HAP-1 (cell line): ENCODE measurements at regions not wholly inside any gene's neighbourhood (a gene's known extent, or its start where the extent isn't known, plus 50 kb on each side); places are given as distances from the start of the nearest gene placed in this dataset.

Experiments
- DNase-seq, 2 experiments: peaks; one replicate each; pipeline ENCODE4 v3.0.0-alpha.2; 2016 to 2020; ENCODE audit warnings: low spot score in 2 of 2
- H3K27me3 ChIP-seq: fragments of 250-450 bp; sonication (Bioruptor Pico); 2 replicates; pipeline ENCODE4 v1.5.1; 2020; ENCODE audit warnings: low read depth, mild to moderate bottlenecking, moderate library complexity
- H3K36me3 ChIP-seq: fragments of 250-450 bp; sonication (Bioruptor Pico); replicated peaks from 2 replicates; pipeline ENCODE4 v1.5.1; 2020; ENCODE audit warnings: mild to moderate bottlenecking
- H3K4me1 ChIP-seq: fragments of 250-450 bp; sonication (Bioruptor Pico); 2 replicates; pipeline ENCODE4 v1.5.1; 2020; ENCODE audit warnings: mild to moderate bottlenecking
- H3K4me3 ChIP-seq: fragments of 250-450 bp; sonication (Bioruptor Pico); 2 replicates; pipeline ENCODE4 v1.5.1; 2020; ENCODE audit warnings: mild to moderate bottlenecking, moderate library complexity
- H3K9me3 ChIP-seq: fragments of 250-450 bp; sonication (Bioruptor Pico); 2 replicates; pipeline ENCODE4 v1.5.1; 2020; ENCODE audit warnings: mild to moderate bottlenecking, moderate library complexity
- in situ Hi-C: fragments of 300-500 bp; cut with MboI; formaldehyde crosslinking; loops from 3 replicates; pipeline ENCODE4 v1.14.3; 2020; ENCODE audit warnings: low sequenced_read_pairs, inconsistent platforms, mixed read lengths

DNA sequence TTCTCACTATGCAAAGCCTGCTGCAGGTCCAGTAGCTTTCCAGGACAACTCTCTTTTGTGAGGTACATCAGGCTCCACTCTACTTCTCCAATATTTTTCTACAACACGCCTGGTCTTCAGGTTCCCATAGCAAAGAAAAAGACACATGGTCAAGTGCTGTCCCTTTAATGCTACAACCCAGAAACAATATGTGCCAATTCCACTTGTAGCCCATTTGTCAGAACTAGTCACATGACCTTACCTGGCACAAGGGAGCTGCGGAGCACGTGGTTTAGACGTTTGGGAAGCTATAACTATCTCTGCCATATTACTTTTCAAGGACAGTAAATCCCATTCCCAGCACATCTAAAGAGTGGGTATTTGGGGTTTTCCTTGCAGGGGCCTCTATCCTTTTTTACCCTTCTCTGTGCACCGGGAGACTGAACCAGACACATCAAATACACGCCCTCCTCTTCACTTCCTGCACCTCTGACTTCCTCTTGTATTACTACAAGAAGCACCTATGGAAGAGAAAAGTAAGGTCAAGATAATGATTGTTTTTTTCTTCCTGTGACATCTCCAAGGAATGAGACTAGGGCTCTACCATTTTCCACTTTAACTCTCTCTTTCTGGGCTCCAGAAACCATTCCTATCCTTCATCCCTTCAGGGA lies 237.6 kb downstream of the ETS1 start:
- Histone ChIP-seq H3K4me3 (no peak overlapping the region), H3K4me1 (no peaks in the 10 kb centered on the region), H3K27me3 (peaks cover 5% of the 10 kb centered on the region; the same call in 1 of the 2 replicates), H3K36me3 (no peaks in the 10 kb centered on the region), H3K9me3 (no peaks in the 10 kb centered on the region)
- no peak for DNase-seq
- in situ Hi-C loops, result no loop called here

DNA sequence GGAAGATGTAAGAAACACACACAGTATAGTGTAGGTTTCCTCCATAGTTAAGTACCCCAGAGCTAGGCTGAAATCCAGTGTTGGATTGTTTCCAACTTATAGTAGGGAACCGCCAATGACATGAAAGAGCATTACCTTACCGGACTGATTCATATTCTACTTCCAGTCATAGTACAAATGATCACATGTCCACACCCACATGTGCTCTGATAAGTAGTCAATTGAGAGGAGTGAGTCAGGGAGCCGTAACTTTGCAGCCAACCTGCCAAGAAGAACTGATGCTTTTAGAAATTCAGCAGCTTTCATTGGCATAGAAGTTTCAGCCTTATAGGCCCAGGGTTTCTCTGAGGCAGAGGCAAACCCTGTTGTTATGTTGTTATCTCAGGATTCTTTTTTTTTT lies 240.6 kb downstream of the ETS1 start:
- Histone ChIP-seq H3K4me3 (no peak overlapping the region), H3K36me3 (no peaks in the 10 kb centered on the region), H3K4me1 (no peaks in the 10 kb centered on the region), H3K9me3 (no peaks in the 10 kb centered on the region), H3K27me3 (no peaks in the 10 kb centered on the region; the same call in 1 of the 2 replicates)
- no peak for DNase-seq
- in situ Hi-C loops, result no loop called here

DNA sequence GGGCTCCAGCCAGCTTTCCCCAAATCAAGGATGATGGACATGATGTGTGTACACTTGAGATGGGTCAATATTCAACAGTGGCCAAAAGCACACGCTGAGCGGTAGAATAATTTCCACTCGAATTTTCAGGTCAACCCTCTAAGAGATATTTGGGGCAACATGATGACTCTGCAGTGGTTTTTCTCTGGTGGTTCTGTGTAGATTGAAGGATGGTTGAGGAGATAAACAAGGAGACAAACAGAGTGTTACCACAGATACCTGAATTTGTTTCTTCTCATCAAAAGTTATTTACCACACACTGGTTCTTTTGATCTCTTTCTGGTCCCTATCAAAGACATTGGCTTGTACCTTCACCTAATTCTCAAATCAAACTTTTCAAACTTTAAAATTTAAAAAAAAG lies 242.0 kb downstream of the ETS1 start:
- DNase-seq, result no peak
- in situ Hi-C loops, result no loop called here
- H3K4me1 ChIP-seq, result no peaks in the 10 kb centered on the region
- H3K27me3 ChIP-seq, result no peaks in the 10 kb centered on the region; the same call in 1 of the 2 replicates
- H3K9me3 ChIP-seq, result no peaks in the 10 kb centered on the region
- no peak overlapping the region for H3K4me3 ChIP-seq
- no peaks in the 10 kb centered on the region for H3K36me3 ChIP-seq

DNA sequence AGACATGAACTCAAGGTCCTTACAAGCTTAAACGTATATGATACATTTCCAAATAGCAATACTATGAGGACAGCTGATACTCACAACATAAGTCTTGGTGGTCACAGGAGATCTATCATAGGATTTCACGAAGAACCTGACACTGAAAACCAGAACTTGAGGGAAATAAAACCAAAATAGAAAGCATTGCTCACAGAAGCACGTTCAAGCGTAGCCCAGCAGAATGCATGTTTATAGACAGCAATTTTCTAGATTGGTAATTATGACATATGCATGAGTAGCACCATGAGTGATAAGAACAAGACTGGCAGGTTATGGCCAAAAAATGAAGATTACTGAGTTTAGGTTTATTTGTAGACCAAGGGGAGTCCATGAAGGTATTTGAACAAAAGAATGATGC lies 243.5 kb downstream of the ETS1 start:
- no peak for DNase-seq
- Histone ChIP-seq H3K27me3 (no peaks in the 10 kb centered on the region; the same call in 1 of the 2 replicates), H3K4me1 (no peaks in the 10 kb centered on the region), H3K4me3 (no peak overlapping the region), H3K36me3 (no peaks in the 10 kb centered on the region), H3K9me3 (no peaks in the 10 kb centered on the region)
- in situ Hi-C loops, result no loop called here

DNA sequence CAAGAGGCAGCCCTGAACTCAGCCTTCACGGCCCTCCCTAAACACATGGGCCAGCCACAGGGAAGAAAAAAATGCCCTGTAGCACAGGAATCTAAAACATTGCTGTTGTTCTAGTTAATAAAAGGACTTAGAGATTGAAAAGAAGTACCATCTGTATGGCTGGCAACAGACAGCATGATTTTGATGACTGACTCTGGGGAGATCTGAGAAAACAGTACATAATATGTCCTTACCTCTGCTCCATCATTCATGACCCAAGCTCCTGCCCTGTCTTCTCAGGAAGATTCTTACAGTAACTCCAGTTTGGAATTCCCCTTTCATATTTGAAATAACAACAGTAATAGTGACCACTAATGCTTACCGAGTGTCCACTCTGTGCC lies 244.2 kb downstream of the ETS1 start:
- DNase-seq, result no peak
- Histone ChIP-seq H3K27me3 (no peaks in the 10 kb centered on the region; the same call in 1 of the 2 replicates), H3K4me1 (no peaks in the 10 kb centered on the region), H3K4me3 (no peak overlapping the region), H3K9me3 (no peaks in the 10 kb centered on the region), H3K36me3 (no peaks in the 10 kb centered on the region)
- in situ Hi-C loops, result no loop called here

DNA sequence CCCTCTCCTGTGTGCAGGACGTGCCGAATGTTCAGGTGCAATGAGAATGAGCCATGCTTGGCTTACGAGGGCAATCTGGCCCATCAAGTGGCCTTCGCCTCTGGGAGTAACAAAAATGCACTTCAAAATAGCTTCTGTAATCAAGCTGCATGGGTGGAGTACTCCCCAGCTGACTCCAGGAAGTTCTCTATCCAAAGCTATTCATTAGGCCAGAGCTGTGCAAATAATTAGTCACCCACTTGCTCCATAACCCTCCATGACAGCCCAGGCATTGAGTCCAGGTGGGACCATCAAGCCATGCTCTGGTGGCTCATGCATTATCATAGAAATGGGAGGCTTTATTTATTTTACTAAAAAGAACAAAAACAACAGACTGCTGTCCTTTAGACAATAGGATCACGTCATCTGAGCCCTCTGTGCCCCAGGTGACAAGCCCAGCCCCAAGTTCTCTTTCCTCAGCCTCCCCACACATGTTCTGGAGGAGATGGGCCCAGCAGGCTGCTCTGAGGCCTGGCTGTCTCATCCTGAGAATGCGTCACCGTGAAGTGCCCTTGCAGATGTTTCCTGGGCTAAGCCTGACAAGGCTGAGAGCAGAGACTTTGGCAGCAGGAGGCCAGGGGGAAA lies 244.7 kb downstream of the ETS1 start:
- no peaks in the 10 kb centered on the region for H3K9me3 ChIP-seq
- H3K4me1 ChIP-seq, result no peaks in the 10 kb centered on the region
- no peaks in the 10 kb centered on the region; the same call in 1 of the 2 replicates for H3K27me3 ChIP-seq
- no peak overlapping the region for H3K4me3 ChIP-seq
- in situ Hi-C loops, result no loop called here
- no peaks in the 10 kb centered on the region for H3K36me3 ChIP-seq
- no peak for DNase-seq

DNA sequence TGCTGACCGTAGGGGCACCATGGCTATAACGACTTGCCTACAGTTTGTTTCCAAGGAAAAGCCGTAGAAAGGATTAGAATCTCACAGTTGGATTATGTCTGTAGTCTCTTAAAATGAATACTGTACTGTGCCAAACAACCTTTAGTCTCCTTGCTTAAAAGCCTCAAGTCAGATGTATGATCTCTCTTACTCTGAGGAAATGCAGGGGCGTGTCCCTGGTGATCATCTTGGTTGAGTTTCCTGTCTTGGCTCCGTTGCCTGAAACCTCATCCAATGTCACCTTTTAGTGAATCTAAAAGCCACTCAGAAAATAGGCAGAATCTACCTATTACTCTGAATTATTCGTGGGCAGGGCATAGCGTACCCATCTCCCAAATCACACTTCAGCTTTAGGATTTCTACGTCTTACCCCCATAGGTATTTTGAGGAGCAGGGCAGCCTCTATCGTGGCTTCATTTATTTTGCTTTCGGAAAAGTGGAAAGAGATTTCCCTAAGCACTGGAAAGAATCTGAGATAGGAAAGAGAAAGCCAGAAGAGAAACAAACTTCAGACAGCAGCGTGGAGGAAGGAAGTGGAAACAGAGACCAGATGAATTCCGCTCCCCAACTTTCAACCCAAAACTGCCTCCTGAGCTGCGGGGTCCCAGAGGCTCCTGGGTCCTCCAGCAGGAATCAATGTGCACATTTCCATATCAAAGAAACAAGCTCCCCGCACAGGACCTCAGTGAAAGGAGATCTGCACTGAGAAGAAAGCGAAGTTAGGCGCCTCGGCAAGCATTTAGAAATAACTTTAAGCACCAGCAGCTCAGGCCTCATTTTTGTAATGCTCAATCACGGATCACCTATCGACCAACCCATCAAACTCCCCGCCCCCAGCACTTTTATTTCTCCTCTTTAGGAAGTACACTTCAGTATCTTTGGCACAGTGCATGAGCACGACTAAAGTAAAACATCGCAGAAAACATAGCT lies 245.8 kb downstream of the ETS1 start:
- in situ Hi-C loops, result no loop called here
- H3K4me1 ChIP-seq, result no peaks in the 10 kb centered on the region
- H3K4me3 ChIP-seq, result no peak overlapping the region
- DNase-seq, result no peak
- H3K9me3 ChIP-seq, result no peaks in the 10 kb centered on the region
- no peaks in the 10 kb centered on the region; the same call in 1 of the 2 replicates for H3K27me3 ChIP-seq
- H3K36me3 ChIP-seq, result no peaks in the 10 kb centered on the region

DNA sequence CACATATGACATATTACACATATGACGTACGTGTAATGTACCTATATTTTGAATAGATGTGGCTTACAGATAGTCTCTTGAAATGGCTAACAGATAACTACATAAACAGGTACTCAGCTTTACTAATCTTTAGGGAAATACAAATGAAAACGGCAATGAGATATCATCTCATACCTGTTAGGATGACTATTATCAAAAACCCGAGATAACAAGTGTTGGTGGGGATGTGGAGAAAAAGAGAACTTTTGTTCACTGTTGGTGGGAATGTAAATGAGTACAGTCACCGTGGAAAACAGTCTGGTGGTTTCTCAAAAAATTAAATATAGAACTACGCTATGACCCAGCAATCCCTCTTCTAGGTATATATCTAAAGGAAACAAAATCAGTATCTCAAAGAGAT lies 247.6 kb downstream of the ETS1 start:
- Histone ChIP-seq H3K27me3 (no peaks in the 10 kb centered on the region; the same call in 1 of the 2 replicates), H3K4me1 (no peaks in the 10 kb centered on the region), H3K4me3 (no peak overlapping the region), H3K36me3 (no peaks in the 10 kb centered on the region), H3K9me3 (no peaks in the 10 kb centered on the region)
- DNase-seq, result no peak
- in situ Hi-C loops, result no loop called here

DNA sequence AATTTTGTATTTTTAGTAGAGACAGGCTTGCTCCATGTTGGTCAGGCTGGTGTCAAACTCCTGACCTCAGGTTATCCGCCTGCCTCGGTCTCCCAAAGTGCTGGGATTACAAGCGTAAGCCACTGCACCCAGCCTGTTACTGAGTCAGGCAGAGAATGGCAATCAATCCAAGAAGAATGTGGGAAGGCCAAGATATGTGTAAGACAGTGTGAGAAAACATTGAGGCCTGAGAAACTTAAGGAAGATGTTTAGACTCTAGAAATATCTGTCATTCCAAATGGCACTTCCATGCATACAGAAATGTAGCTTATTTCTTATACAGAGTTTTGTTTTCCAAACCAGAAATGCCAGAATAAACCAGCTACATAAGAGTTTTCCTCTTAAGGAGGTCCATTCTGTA lies 248.5 kb downstream of the ETS1 start:
- no peak overlapping the region for H3K4me3 ChIP-seq
- no peak for DNase-seq
- in situ Hi-C loops, result no loop called here
- H3K36me3 ChIP-seq, result no peaks in the 10 kb centered on the region
- H3K27me3 ChIP-seq, result no peaks in the 10 kb centered on the region; the same call in 1 of the 2 replicates
- H3K9me3 ChIP-seq, result no peaks in the 10 kb centered on the region
- no peaks in the 10 kb centered on the region for H3K4me1 ChIP-seq

DNA sequence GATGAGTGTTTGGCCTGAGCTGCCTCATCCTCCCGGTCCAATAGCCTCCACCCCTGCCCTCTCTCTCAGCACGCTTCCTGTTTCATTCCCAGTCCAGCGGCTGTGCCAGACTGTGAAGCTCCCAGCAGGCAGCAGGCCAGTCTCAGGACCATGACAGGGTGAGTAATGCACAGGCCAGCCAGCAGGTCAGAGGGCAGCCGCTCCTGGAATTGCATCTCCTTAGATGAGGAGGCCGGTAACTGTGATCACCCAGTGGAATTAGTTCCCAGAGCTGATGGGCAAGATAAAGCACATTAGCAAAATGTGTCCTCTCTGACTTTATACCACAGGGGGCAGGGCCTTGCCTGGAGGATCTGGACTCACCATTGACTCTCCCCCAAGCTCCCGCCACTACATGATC lies 251.2 kb downstream of the ETS1 start:
- in situ Hi-C loops, result no loop called here
- H3K4me1 ChIP-seq, result no peaks in the 10 kb centered on the region
- H3K27me3 ChIP-seq, result no peaks in the 10 kb centered on the region
- no peak overlapping the region for H3K4me3 ChIP-seq
- no peaks in the 10 kb centered on the region for H3K36me3 ChIP-seq
- H3K9me3 ChIP-seq, result no peaks in the 10 kb centered on the region
- DNase-seq, result no peak

DNA sequence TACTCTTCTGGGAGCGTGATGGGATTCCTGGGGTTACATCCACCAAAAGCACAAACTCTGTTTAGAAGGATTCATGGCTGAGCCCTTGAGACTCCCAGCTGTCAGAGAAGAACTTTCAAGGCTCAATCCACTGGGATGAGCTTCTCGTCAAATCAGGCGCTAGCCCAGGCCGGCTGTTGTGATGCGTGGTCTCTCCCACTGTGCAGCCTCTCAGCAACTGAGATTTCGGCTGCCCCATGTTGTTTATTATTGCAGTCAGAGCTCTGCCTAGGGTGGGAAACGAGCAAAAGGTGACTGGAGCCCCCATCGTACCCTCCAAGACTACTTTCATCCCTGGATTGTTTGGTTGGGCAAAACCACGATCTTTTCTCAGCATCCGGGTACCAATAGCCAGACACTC lies 251.6 kb downstream of the ETS1 start:
- no peak overlapping the region for H3K4me3 ChIP-seq
- in situ Hi-C loops, result no loop called here
- no peaks in the 10 kb centered on the region for H3K27me3 ChIP-seq
- DNase-seq, result no peak
- no peaks in the 10 kb centered on the region for H3K9me3 ChIP-seq
- no peaks in the 10 kb centered on the region for H3K4me1 ChIP-seq
- H3K36me3 ChIP-seq, result no peaks in the 10 kb centered on the region

DNA sequence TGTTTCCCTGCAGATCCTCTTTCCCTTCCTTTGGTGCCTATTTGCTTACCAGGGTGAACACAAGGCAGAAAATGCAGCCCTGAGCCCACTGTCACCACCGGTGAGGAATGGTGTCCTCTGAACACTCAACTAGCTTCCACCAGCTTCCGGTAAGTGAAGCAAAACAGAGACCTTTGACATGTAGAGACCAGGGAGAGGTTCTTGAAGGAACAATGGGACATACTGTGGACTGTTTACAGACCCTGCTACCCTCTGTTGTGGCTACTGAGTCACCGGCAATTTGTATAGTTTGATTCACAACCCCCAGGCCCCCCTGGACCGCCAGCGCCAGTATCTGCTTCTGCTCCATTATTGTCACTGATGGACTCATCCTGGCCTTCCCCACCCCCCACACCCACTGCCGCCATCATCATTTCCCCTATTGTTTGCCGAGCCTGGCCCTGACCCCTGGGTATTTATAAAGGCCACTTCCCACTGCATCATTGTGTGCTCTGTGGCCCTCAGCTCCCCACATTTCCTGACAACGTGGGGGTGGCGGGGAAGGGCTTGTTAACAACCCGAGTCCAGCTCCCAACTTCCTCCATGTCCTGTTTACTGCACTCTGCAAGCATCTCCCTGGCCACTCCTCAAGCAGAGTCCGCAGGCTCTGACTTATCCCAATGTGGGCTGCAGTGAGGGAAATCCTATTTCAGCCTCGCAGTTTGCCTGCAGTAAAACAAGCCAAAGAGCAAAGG lies 252.9 kb downstream of the ETS1 start:
- no peaks in the 10 kb centered on the region for H3K36me3 ChIP-seq
- H3K4me3 ChIP-seq, result no peak overlapping the region
- in situ Hi-C loops, result no loop called here
- no peak for DNase-seq
- no peaks in the 10 kb centered on the region for H3K9me3 ChIP-seq
- no peaks in the 10 kb centered on the region for H3K27me3 ChIP-seq
- H3K4me1 ChIP-seq, result no peaks in the 10 kb centered on the region

DNA sequence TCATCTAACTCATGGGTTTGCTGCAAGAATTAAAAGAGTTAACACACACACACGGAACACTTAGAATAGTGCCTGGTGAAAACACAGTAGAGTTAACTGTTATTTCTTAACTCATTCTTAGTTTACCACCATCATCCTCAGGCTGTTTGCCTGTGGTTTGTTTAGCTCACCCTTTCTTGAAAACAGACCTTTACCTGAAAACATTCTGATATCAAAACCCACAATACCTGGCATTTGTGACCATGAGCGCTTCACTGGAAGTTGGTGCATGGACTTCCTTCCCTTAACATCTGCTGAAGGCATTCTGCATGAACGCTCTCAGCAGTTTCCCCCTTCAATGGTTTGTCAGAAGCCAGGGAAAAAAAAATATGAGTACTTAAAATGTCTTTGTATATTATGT lies 256.0 kb downstream of the ETS1 start:
- no peaks in the 10 kb centered on the region for H3K9me3 ChIP-seq
- H3K4me3 ChIP-seq, result no peak overlapping the region
- DNase-seq, result no peak
- H3K36me3 ChIP-seq, result no peaks in the 10 kb centered on the region
- H3K4me1 ChIP-seq, result no peaks in the 10 kb centered on the region
- no peaks in the 10 kb centered on the region for H3K27me3 ChIP-seq
- in situ Hi-C loops, result no loop called here
